HuH-7 (cell line): ENCODE measurements at regions not wholly inside any gene's neighbourhood (a gene's known extent, or its start where the extent isn't known, plus 50 kb on each side); places are given as distances from the start of the nearest gene placed in this dataset.
"Not testable (repeated sequence)": the region's sequence is repeated elsewhere in the genome, so short reads cannot be mapped to it uniquely, and the experiment has no call there.

Experiments used
- DNase-seq: peaks from one replicate; pipeline ENCODE4 v3.0.0; 2011; ENCODE audit warnings: low spot score

GRCh38 chr6:138662471-138662870 lies 111.1 kb upstream of the CCDC28A start:
- DNase-seq, result no peak

DNA sequence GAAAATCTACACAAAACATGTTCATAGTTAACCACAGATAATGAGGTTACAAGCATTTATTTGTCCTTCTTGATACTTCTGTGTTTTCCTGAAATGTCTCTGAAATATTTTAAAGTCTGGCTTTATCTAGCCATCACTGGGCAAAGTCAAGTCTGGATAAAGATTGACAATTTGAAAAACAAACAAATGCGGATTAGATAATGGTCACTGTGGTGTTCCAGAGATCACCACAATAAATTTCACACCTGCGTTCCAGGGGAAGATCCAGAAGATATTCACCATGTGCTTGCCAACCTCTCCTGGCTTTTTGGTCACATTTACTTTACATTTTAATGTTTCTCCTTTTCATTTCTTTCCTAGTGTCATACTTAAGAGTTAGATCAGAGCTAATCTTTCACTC lies 109.7 kb upstream of the CCDC28A start:
- DNase-seq, result no peak

DNA sequence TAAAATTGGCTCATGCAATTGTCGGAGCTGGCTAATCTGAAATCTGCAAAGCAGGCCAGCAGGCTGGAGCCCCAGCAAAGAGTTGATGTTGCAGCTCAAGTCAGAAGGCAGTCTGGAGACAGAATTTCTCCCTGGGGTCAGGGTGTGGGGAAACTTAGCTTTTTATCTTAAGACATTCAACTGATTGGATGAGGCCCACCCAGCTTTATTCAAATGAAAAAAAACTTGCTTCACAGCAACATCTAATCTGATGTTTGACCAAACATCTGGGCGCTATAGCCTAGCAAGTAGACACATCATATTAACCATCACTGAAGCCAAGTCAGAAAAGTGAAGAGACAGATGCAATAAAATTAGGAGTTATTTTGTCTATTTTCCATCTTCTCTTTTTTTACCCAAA lies 108.8 kb upstream of the CCDC28A start:
- DNase-seq, result no peak

GRCh38 chr6:138666636-138667035 lies 106.9 kb upstream of the CCDC28A start:
- no peak for DNase-seq

GRCh38 chr6:138667408-138667807 lies 106.2 kb upstream of the CCDC28A start:
- no peak for DNase-seq

DNA sequence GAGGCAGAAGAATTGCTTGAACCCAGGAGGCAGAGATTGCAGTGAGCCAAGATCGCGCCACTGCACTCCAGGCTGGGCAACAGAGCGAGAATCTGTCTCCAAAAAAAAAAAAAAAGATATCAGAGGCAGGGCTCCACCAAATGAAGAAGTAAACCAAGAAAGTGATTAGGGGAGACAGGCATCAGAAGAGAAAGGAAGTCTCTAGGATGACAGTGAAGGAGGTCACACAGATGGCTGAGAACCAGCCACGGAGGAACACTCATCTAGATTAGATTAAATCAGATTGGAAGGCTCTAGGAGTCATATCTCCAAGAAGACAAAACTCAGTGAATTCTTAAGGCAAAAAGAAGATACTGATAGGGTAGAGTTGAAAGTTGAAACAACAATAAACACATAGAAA lies 102.2 kb upstream of the CCDC28A start:
- DNase-seq, result no peak

GRCh38 chr6:138673346-138674014 lies 100.1 kb upstream of the CCDC28A start:
- DNase-seq, result no peak

GRCh38 chr6:138674444-138674843 lies 99.1 kb upstream of the CCDC28A start:
- DNase-seq, result not testable (repeated sequence)

DNA sequence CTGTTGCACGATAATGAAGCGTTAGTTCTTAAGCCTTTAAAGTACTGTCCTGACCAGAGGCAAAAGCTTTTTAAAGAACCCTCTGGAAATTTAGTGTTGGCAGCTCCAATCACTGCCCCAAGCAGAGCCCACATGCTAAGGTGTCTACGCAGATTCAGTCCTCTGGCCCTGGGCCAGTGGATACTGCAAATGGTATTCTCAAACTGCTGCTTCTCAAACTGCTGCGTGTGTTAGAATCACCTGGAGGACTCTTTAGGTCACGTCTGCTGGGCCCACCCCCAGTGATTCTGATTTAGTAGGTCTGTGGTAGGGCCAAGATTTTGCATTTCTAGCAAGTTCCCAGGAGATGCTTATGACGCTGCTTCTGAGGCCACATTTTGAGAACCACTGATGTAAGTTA lies 96.0 kb upstream of the CCDC28A start:
- no peak for DNase-seq

GRCh38 chr6:138678168-138678567 lies 95.4 kb upstream of the CCDC28A start:
- DNase-seq, result no peak

DNA sequence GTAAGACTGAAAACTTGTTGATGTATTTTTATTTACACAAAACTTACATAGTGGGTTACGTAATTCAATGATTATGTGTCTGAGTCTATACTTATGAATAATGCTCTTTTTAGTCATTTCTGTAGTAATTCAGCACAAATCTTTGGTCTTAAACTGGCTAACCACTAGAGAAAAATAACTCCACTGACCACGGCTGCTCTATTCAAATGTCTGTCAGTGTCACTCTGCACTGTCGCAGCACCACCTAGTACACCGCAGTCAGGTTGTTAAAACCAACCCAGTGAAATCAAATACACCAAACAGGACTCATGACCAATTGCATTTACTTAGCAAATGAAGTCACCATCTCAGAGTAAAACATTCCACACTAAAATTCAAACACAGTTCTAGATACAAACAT lies 93.5 kb upstream of the CCDC28A start:
- no peak for DNase-seq

DNA sequence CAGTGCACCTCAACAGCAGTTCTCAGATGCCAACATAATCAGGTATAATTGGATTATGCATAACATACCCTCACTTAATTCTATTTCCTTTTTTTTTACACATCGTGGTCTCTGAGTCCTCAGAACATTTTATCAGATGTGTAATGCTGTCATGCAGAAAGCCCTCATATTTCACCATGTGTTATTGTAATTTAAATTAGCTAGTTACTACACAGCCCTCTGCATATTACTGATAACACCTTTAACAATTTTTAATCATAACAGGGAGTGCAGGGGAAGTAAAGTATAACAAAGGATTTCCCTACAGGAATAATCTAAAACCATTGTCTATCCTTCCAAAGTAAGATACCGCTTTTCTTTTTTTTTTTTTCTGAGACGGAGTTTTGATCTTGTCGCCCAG lies 91.9 kb upstream of the CCDC28A start:
- DNase-seq, result no peak

- no peak for DNase-seq
Observed at GRCh38 chr6:138682704-138683527, 90.7 kb upstream of the CCDC28A start.

GRCh38 chr6:138685257-138685656 lies 88.3 kb upstream of the CCDC28A start:
- no peak for DNase-seq

GRCh38 chr6:138685781-138686180 lies 87.8 kb upstream of the CCDC28A start:
- DNase-seq, result no peak

DNA sequence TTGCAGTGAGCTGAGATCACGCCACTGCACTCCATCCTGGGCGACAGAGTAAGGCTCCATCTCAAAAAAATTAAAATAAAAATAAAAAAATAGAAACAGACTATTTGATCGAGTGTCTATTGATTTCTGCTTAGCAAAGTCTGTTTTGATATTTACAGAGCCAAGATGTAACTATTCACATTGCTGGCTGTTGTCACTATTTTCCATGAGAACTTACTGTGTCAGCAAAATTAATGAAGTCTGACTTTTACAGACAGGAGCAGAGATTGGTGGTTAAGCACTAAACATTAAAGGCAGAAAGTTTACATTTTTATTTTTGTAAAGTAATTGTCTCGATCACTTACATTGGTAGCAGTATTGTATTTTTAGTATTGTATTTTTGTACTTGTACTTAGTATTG lies 85.0 kb upstream of the CCDC28A start:
- DNase-seq, result no peak

- DNase-seq, result no peak
Observed at GRCh38 chr6:138689849-138690248, 83.7 kb upstream of the CCDC28A start.

- DNase-seq, result no peak
Observed at GRCh38 chr6:138690975-138691594, 82.5 kb upstream of the CCDC28A start.

GRCh38 chr6:138691595-138692057 lies 81.9 kb upstream of the CCDC28A start:
- DNase-seq, result peak; percentile 56

- peak; percentile 96 for DNase-seq
Observed at GRCh38 chr6:138692058-138692977, 81.3 kb upstream of the CCDC28A start.

GRCh38 chr6:138692978-138693909 lies 80.3 kb upstream of the CCDC28A start:
- DNase-seq, result peak; percentile 88
